DOHH2 (cell line): ENCODE measurements at regions not wholly inside any gene's neighbourhood (a gene's known extent, or its start where the extent isn't known, plus 50 kb on each side); places are given as distances from the start of the nearest gene placed in this dataset.

Experiments used
- H3F3A ChIP-seq: fragments of 200-600 bp; sonication (generic), shearing (Covaris generic); 2 replicates; pipeline ENCODE4 v1.6.0; 2016; ENCODE audit warnings: antibody characterized with exemption, mild to moderate bottlenecking; ENCODE audit not compliant: control insufficient read depth, insufficient read depth
- H3K27ac ChIP-seq: fragments of 200-600 bp; sonication (generic); 2 replicates; pipeline ENCODE4 v1.5.1; 2014; ENCODE audit warnings: low read depth, mild to moderate bottlenecking, low read length, moderate library complexity
- H3K27me3 ChIP-seq: fragments of 200-600 bp; sonication (generic); 2 replicates; pipeline ENCODE4 v1.6.1; 2014; ENCODE audit warnings: mild to moderate bottlenecking, low read length, mixed read lengths; ENCODE audit not compliant: control insufficient read depth
- H3K36me3 ChIP-seq: fragments of 200-600 bp; sonication (generic); 2 replicates; pipeline ENCODE4 v1.6.1; 2014; ENCODE audit warnings: mild to moderate bottlenecking, low read length, moderate library complexity, mixed read lengths; ENCODE audit not compliant: control insufficient read depth
- H3K4me1 ChIP-seq: fragments of 200-600 bp; sonication (generic); 2 replicates; pipeline ENCODE4 v1.6.1; 2014; ENCODE audit warnings: mild to moderate bottlenecking, low read length, mixed read lengths; ENCODE audit not compliant: control insufficient read depth
- H3K4me2 ChIP-seq: fragments of 200-600 bp; sonication (generic); 2 replicates; pipeline ENCODE4 v1.6.0; 2014; ENCODE audit warnings: mild to moderate bottlenecking, low read length, moderate library complexity
- H3K4me3 ChIP-seq: fragments of 200-600 bp; sonication (generic); 2 replicates; pipeline ENCODE4 v1.5.1; 2014; ENCODE audit warnings: mild to moderate bottlenecking, low read length, mixed read lengths
- H3K79me2 ChIP-seq: fragments of 200-600 bp; sonication (generic); 2 replicates; pipeline ENCODE4 v1.6.1; 2014; ENCODE audit warnings: mild to moderate bottlenecking, low read length, mixed read lengths; ENCODE audit not compliant: control insufficient read depth
- H3K9me2 ChIP-seq: fragments of 200-600 bp; sonication (generic); replicated peaks from 2 replicates; pipeline ENCODE4 v1.6.1; 2014; ENCODE audit warnings: mild to moderate bottlenecking, low read length, mixed read lengths; ENCODE audit not compliant: control insufficient read depth
- H3K9me3 ChIP-seq: fragments of 200-600 bp; sonication (generic); 2 replicates; pipeline ENCODE4 v1.6.1; 2014; ENCODE audit warnings: antibody characterized with exemption, low read length, mixed read lengths; ENCODE audit not compliant: control insufficient read depth, insufficient read depth
- H4K20me1 ChIP-seq: fragments of 200-600 bp; sonication (generic); 2 replicates; pipeline ENCODE4 v1.6.0; 2014; ENCODE audit warnings: low read depth, mild to moderate bottlenecking, antibody characterized with exemption, low read length, moderate library complexity; ENCODE audit not compliant: control insufficient read depth, insufficient read depth
- EZH2phosphoT487 ChIP-seq: fragments of 200-600 bp; sonication (generic); IDR thresholded peaks from 2 replicates; pipeline ENCODE4 v1.6.1; 2017; ENCODE audit warnings: borderline replicate concordance, mild to moderate bottlenecking, antibody characterized with exemption, low read length, moderate library complexity, mixed read lengths
- TF ChIP-seq, protein P1 (sequence below): fragments of 200-600 bp; sonication (generic); IDR thresholded peaks from one replicate; pipeline ENCODE4 v1.5.1; 2014; ENCODE audit warnings: antibody characterized with exemption, mild to moderate bottlenecking, low read depth, low read length; ENCODE audit not compliant: poor library complexity, severe bottlenecking

DNA sequence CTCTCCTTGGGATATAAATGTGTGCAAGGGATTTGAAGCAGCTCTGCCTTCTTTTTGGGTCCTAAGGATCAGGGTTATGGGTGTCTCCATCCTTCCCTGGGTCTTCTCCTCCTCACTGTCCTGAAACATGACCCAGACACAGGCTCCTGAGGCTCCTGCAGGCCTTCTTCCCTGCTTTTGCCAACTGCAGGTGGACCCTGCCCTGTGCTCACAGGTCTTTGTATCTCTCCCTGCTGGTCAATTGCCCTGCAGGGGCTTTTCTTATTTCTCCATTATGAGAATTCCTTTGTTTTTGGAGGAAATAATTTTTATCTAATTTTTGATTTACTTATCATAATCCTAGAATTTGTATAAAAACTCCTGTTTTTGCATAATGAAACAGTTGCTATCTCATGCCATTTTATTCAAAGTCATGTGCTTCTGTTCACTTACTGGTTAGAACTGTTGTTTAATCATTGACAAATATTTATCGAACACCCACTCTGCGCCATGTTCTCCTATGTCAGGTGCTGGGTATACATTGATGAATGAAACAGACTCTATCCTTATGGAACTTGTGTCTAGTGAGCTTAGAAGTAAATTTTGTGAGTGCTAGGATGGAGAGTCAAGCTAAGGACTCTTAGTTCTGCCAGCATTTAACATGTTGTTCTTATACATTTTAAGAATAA lies 89.7 kb upstream of the TOP3B start:
- Histone ChIP-seq H3F3A (no peaks in the 10 kb centered on the region), H3K27ac (no peak overlapping the region), H4K20me1 (no peaks in the 10 kb centered on the region), H3K79me2 (no peaks in the 10 kb centered on the region), H3K4me3 (no peak overlapping the region), H3K4me1 (peaks cover 10% of the 10 kb centered on the region), H3K4me2 (no peak overlapping the region), H3K9me3 (no peaks in the 10 kb centered on the region), H3K36me3 (no peaks in the 10 kb centered on the region), H3K9me2 (no peaks in the 10 kb centered on the region), H3K27me3 (no peaks in the 10 kb centered on the region)
- TF ChIP-seq EZH2phosphoT487 = no peak
- TF ChIP-seq, protein P1, sequence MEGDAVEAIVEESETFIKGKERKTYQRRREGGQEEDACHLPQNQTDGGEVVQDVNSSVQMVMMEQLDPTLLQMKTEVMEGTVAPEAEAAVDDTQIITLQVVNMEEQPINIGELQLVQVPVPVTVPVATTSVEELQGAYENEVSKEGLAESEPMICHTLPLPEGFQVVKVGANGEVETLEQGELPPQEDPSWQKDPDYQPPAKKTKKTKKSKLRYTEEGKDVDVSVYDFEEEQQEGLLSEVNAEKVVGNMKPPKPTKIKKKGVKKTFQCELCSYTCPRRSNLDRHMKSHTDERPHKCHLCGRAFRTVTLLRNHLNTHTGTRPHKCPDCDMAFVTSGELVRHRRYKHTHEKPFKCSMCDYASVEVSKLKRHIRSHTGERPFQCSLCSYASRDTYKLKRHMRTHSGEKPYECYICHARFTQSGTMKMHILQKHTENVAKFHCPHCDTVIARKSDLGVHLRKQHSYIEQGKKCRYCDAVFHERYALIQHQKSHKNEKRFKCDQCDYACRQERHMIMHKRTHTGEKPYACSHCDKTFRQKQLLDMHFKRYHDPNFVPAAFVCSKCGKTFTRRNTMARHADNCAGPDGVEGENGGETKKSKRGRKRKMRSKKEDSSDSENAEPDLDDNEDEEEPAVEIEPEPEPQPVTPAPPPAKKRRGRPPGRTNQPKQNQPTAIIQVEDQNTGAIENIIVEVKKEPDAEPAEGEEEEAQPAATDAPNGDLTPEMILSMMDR = no peak

DNA sequence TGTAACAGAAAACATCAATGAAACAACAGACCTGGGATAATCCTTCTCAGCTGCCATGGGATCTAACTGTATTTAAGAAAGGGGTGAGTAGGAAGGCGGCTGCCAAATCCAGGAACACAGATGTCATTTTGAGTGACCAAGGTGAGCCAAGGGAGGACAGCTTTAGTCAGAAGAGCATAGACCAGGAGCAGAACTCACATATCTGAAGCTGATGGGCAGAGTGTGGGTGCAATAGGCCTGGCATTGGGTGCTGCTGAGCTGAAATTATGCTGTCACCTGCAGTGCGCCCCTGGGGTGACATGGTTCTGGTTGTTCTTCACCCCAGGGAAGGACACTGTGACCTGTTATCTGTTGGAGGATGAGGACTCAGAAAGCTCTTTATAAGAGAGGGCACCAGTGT lies 88.9 kb upstream of the TOP3B start:
- Histone ChIP-seq H3K4me1 (peaks cover 8% of the 10 kb centered on the region), H3F3A (no peaks in the 10 kb centered on the region), H3K9me2 (no peaks in the 10 kb centered on the region), H3K9me3 (no peaks in the 10 kb centered on the region), H3K27ac (no peak overlapping the region), H3K4me3 (no peak overlapping the region), H3K27me3 (no peaks in the 10 kb centered on the region), H3K36me3 (no peaks in the 10 kb centered on the region), H3K79me2 (no peaks in the 10 kb centered on the region), H4K20me1 (no peaks in the 10 kb centered on the region), H3K4me2 (no peak overlapping the region)
- TF ChIP-seq, protein P1 = no peak
- TF ChIP-seq EZH2phosphoT487 = no peak

DNA sequence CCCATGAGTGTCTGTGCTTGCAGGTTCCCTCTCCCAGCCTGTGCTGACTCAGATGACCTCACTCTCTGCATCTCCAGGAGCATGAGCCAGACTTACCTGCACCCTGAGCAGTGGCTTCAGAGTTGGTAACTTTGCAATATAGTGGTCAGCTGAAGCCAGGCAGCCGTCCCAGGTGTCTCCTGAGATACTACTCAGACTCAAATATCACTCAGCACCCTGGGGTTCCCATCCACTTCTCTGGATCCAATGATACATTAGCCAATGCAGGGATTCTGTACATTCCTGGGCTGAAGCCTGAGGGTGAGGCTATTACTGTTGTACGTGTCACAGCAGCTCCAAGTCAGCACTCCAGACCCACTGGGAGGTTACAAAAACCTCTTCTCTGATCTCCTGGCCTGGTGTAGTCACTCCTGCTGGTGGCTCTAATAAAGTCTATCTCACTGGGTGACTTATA lies 87.8 kb upstream of the TOP3B start:
- H3K4me2 ChIP-seq = no peak overlapping the region
- H3F3A ChIP-seq = no peaks in the 10 kb centered on the region
- no peaks in the 10 kb centered on the region for H3K9me3 ChIP-seq
- H3K4me1 ChIP-seq = peaks cover 7% of the 10 kb centered on the region
- H3K27ac ChIP-seq = no peak overlapping the region
- H3K27me3 ChIP-seq = no peaks in the 10 kb centered on the region
- no peaks in the 10 kb centered on the region for H3K36me3 ChIP-seq
- no peak overlapping the region for H3K4me3 ChIP-seq
- H4K20me1 ChIP-seq = no peaks in the 10 kb centered on the region
- H3K79me2 ChIP-seq = no peaks in the 10 kb centered on the region
- TF ChIP-seq EZH2phosphoT487 = no peak
- TF ChIP-seq, protein P1 = no peak
- no peaks in the 10 kb centered on the region for H3K9me2 ChIP-seq
